ENCODE measurements at regions not wholly inside any gene's neighbourhood (a gene's known extent, or its start where the extent isn't known, plus 50 kb on each side); places are given as distances from the start of the nearest gene placed in this dataset.
"Not testable (repeated sequence)": the region's sequence is repeated elsewhere in the genome, so short reads cannot be mapped to it uniquely, and the experiment has no call there.

GRCh38 chr15:20275373-20275967 lies 266.1 kb downstream of the GOLGA6L6 start:
- not testable (repeated sequence) for TF ChIP-seq CTCF, POLR2AphosphoS5, POLR2A, EP300 (IDR thresholded peaks at IDR 0.05)

Data from upper lobe of left lung (tissue), 4 donors.